HCT116 (cell line): ENCODE measurements at regions not wholly inside any gene's neighbourhood (a gene's known extent, or its start where the extent isn't known, plus 50 kb on each side); places are given as distances from the start of the nearest gene placed in this dataset.

Experiments
- ATAC-seq: fragments of 200-7000 bp; cut with Tn5 transposase; 2 replicates; pipeline ENCODE4 v1.9.1; 2020; ENCODE audit warnings: mild to moderate bottlenecking, moderate library complexity
- BruUV-seq: library from RNA; stranded (reverse); fragments of 400-500 nt; replicated peaks from 2 replicates; lab custom pipeline; 2021; lab: Mats Ljungman, UMichigan
- CTCF ChIA-PET: fragments of 300-600 bp; sonication (Branson Sonifier 250); formaldehyde crosslinking; loops from one replicate; lab custom pipeline; 2021; ENCODE audit warnings: antibody characterized with exemption; lab: Charles Lee
- POLR2A ChIA-PET: fragments of 300-600, 350-600 bp; sonication (Branson Sonifier 250); formaldehyde crosslinking; loops from one replicate; lab custom pipeline; 2021; ENCODE audit warnings: antibody characterized with exemption; lab: Charles Lee
- RAD21 ChIA-PET, 2 experiments: fragments of 300-600 bp; sonication (Branson Sonifier 250); formaldehyde crosslinking; loops; one replicate each; lab custom pipeline; 2023; ENCODE audit warnings: low total read pairs in 2 of 2; ENCODE audit not compliant: uncharacterized antibody in 2 of 2, unreplicated experiment in 2 of 2, low non-redundant PET in 1 of 2; lab: Charles Lee
- DNase-seq: peaks from one replicate; pipeline ENCODE4 v3.0.0-alpha.2; 2010; ENCODE audit warnings: low read depth, low spot score
- H2AFZ ChIP-seq: fragments of 200-600 bp; shearing (Covaris generic), sonication (generic); 2 replicates; pipeline ENCODE4 v1.6.1; 2017; ENCODE audit warnings: low read depth, mixed run types, mixed read lengths, antibody characterized with exemption, low read length; ENCODE audit not compliant: poor library complexity, severe bottlenecking
- H3K27ac ChIP-seq: 2 replicates; pipeline ENCODE4 v1.5.1; 2012; ENCODE audit warnings: low read depth, low read length
- H3K27me3 ChIP-seq: fragments of 200-600 bp; sonication (generic); 2 replicates; pipeline ENCODE4 v1.6.1; 2016; ENCODE audit warnings: mixed run types, low read length, mixed read lengths; ENCODE audit not compliant: insufficient read depth
- H3K36me3 ChIP-seq, 2 experiments: fragments of 200-500 bp in 1 of 2; fragments of 200-600 bp in 1 of 2; sonication (Bioruptor generic) in 1 of 2; sonication (generic) in 1 of 2; 2 replicates each; pipeline versions ENCODE4 v1.5.1 to v1.6.1; 2014 to 2016; ENCODE audit warnings: low read length in 2 of 2, inconsistent platforms in 1 of 2, mixed read lengths in 1 of 2, mixed run types in 1 of 2; ENCODE audit not compliant: insufficient read depth in 2 of 2, control insufficient read depth in 1 of 2
- H3K4me1 ChIP-seq, 2 experiments: fragments of 200-600 bp in 1 of 2; sonication (generic) in 1 of 2; 2 replicates each; pipeline versions ENCODE4 v1.5.1 to v1.6.1; 2012 to 2017; ENCODE audit warnings: low read length in 2 of 2, inconsistent platforms in 1 of 2, mild to moderate bottlenecking in 1 of 2, mixed read lengths in 1 of 2, mixed run types in 1 of 2, moderate library complexity in 1 of 2; ENCODE audit not compliant: insufficient read depth in 2 of 2, control insufficient read depth in 1 of 2
- H3K4me2 ChIP-seq: fragments of 200-600 bp; sonication (generic); 2 replicates; pipeline ENCODE4 v1.6.1; 2017; ENCODE audit warnings: mixed run types, low read length, mixed read lengths
- H3K4me3 ChIP-seq, 2 experiments: fragments of 200-600 bp in 1 of 2; sonication (generic) in 1 of 2; replicated peaks in 1 of 2; 2 replicates each; pipeline ENCODE4 v1.5.1; 2011 to 2016; ENCODE audit warnings: low read length in 2 of 2, control low read depth in 1 of 2, low read depth in 1 of 2, mild to moderate bottlenecking in 1 of 2, mixed read lengths in 1 of 2, mixed run types in 1 of 2
- H3K79me2 ChIP-seq: fragments of 200-600 bp; sonication (generic); 2 replicates; pipeline ENCODE4 v1.6.1; 2017; ENCODE audit warnings: mild to moderate bottlenecking, mixed run types, low read length, moderate library complexity, mixed read lengths; ENCODE audit not compliant: insufficient read depth
- H3K9ac ChIP-seq: fragments of 200-600 bp; sonication (generic); 2 replicates; pipeline ENCODE4 v1.6.1; 2016; ENCODE audit warnings: low read length, mixed read lengths
- H3K9me2 ChIP-seq: fragments of 200-600 bp; sonication (generic), shearing (Covaris generic); 2 replicates; pipeline ENCODE4 v1.6.1; 2017; ENCODE audit warnings: mixed run types, mild to moderate bottlenecking, moderate library complexity; ENCODE audit not compliant: insufficient read depth
- H3K9me3 ChIP-seq, 2 experiments: fragments of 200-500 bp in 1 of 2; fragments of 200-600 bp in 1 of 2; sonication (Bioruptor generic) in 1 of 2; sonication (generic) in 1 of 2; 2 replicates each; pipeline ENCODE4 v1.6.1; 2014 to 2017; ENCODE audit warnings: low read length in 2 of 2, mixed read lengths in 2 of 2, inconsistent platforms in 1 of 2, low read depth in 1 of 2, mild to moderate bottlenecking in 1 of 2, mixed run types in 1 of 2, moderate library complexity in 1 of 2; ENCODE audit not compliant: control insufficient read depth in 1 of 2, insufficient read depth in 1 of 2
- H4K20me1 ChIP-seq: fragments of 200-600 bp; sonication (generic), shearing (Covaris generic); 2 replicates; pipeline ENCODE4 v1.6.1; 2017; ENCODE audit warnings: mixed run types, mild to moderate bottlenecking, moderate library complexity; ENCODE audit not compliant: insufficient read depth
- ATF3 ChIP-seq: IDR thresholded peaks from 2 replicates; pipeline ENCODE4 v1.6.1; 2012
- CBX3 ChIP-seq: IDR thresholded peaks from 2 replicates; pipeline ENCODE4 v1.6.1; 2012; ENCODE audit warnings: low read depth
- CTCF ChIP-seq, 3 experiments: fragments of 200-600 bp in 1 of 3; sonication (generic) in 1 of 3; IDR thresholded peaks in 2 of 3; conservative IDR thresholded peaks in 1 of 3; 2 replicates each; pipeline ENCODE4 v1.5.1; 2012 to 2017; ENCODE audit warnings: low read depth in 2 of 3, low read length in 2 of 3, antibody characterized with exemption in 1 of 3, borderline replicate concordance in 1 of 3, control low read depth in 1 of 3, mild to moderate bottlenecking in 1 of 3, mixed read lengths in 1 of 3, mixed run types in 1 of 3, moderate library complexity in 1 of 3; ENCODE audit not compliant: insufficient read depth in 1 of 3
- EGR1 ChIP-seq: IDR thresholded peaks from 2 replicates; pipeline ENCODE4 v1.6.1; 2012; ENCODE audit warnings: low read depth
- ELF1 ChIP-seq: IDR thresholded peaks from 2 replicates; pipeline ENCODE4 v1.6.1; 2012; ENCODE audit warnings: low read depth, borderline replicate concordance
- EZH2 ChIP-seq: fragments of 200-600 bp; sonication (generic); IDR thresholded peaks from 2 replicates; pipeline ENCODE4 v1.6.1; 2017; ENCODE audit warnings: antibody characterized with exemption, mixed run types
- FOSL1 ChIP-seq: IDR thresholded peaks from 2 replicates; pipeline ENCODE4 v1.6.1; 2012; ENCODE audit warnings: low read depth
- JUND ChIP-seq: IDR thresholded peaks from 2 replicates; pipeline ENCODE4 v1.6.1; 2012
- MAX ChIP-seq: IDR thresholded peaks from 2 replicates; pipeline ENCODE4 v1.6.1; 2012
- POLR2A ChIP-seq: IDR thresholded peaks from 2 replicates; pipeline ENCODE4 v1.7.0; 2011; ENCODE audit warnings: borderline replicate concordance; ENCODE audit not compliant: insufficient read depth, insufficient read length; ENCODE audit errors: extremely low read depth
- POLR2AphosphoS5 ChIP-seq: IDR thresholded peaks from 2 replicates; pipeline ENCODE4 v1.6.1; 2011; ENCODE audit warnings: mild to moderate bottlenecking, low read depth, low read length, moderate library complexity
- RAD21 ChIP-seq: IDR thresholded peaks from 2 replicates; pipeline ENCODE4 v1.6.1; 2012; ENCODE audit warnings: low read depth, mild to moderate bottlenecking
- REST ChIP-seq: IDR thresholded peaks from 2 replicates; pipeline ENCODE4 v1.6.1; 2012; ENCODE audit warnings: low read depth
- SIN3A ChIP-seq: IDR thresholded peaks from 2 replicates; pipeline ENCODE4 v1.6.1; 2012; ENCODE audit warnings: low read depth
- SP1 ChIP-seq: IDR thresholded peaks from 2 replicates; pipeline ENCODE4 v1.6.1; 2012; ENCODE audit warnings: low read depth
- SRF ChIP-seq: IDR thresholded peaks from 2 replicates; pipeline ENCODE4 v1.6.1; 2012; ENCODE audit warnings: low read depth
- TCF7L2 ChIP-seq: IDR thresholded peaks from 2 replicates; pipeline ENCODE4 v1.7.0; 2011; ENCODE audit warnings: borderline replicate concordance, inconsistent platforms; ENCODE audit not compliant: insufficient read depth, insufficient read length; ENCODE audit errors: extremely low read depth
- YY1 ChIP-seq: IDR thresholded peaks from 2 replicates; pipeline ENCODE4 v1.6.1; 2011; ENCODE audit warnings: low read length, low read depth, moderate library complexity, mild to moderate bottlenecking; ENCODE audit not compliant: insufficient replicate concordance; ENCODE audit errors: extremely low read depth
- ZFX ChIP-seq: fragments of 450-650 bp; IDR thresholded peaks from 2 replicates; pipeline ENCODE4 v1.6.1; 2017
- ZNF274 ChIP-seq: fragments of 200-500 bp; sonication (Bioruptor generic); IDR thresholded peaks from 2 replicates; pipeline ENCODE4 v1.6.1; 2014; ENCODE audit warnings: mild to moderate bottlenecking, low read depth, low read length, inconsistent platforms
- intact Hi-C: fragments of 100-400 bp; cut with micrococcal nuclease; formaldehyde crosslinking; loops from 2 replicates; pipeline ENCODE4 v1.10.0; 2022

- Histone ChIP-seq H3K4me2 (peak overlapping the region; percentile 55), H3K27ac (no peak overlapping the region)
- TF ChIP-seq REST (no peak), ZFX (no peak), ATF3 (no peak), SP1 (peak; percentile 31), FOSL1 (peak; percentile 73), SRF (0 out of 2 replicates have a peak, but pooled peaks have one; percentile 36), TCF7L2 (no peak), EZH2 (no peak), ZNF274 (no peak), YY1 (no peak), RAD21 (no peak), CBX3 (peak; percentile 65; the same call in 1 of the 2 replicates), SIN3A (no peak), JUND (peak; percentile 57), CTCF (IDR thresholded peaks at IDR 0.05 in 2 of 3, conservative IDR thresholded peaks at IDR 0.05 in 1 of 3; ENCODE audit: borderline replicate concordance in 1 of 3, insufficient read depth in 1 of 3, low read depth in 2 of 3, low read length in 2 of 3) (no peak), POLR2AphosphoS5 (no peak), POLR2A (no peak), EGR1 (no peak), ELF1 (no peak), MAX (no peak)
These were observed 135.8 kb upstream of the SPON1 start for GRCh38 chr11:13826505-13827278.

More at GRCh38 chr11:13826505-13827278, 135.8 kb upstream of the SPON1 start:
- peaks cover 4 to 10% of the 10 kb centered on the region in 2 experiments for H3K4me1 ChIP-seq
- H3K9me3 ChIP-seq: no peaks in the 10 kb centered on the region
- ChIA-PET RAD21 (no interaction called here), POLR2A (no interaction called here), CTCF (no interaction called here)
- H3K9me2 ChIP-seq: no peaks in the 10 kb centered on the region
- no peak overlapping the region for H3K9ac ChIP-seq
- no peaks in the 10 kb centered on the region for H4K20me1 ChIP-seq
- DNase-seq: no peak
- no TSS peak for BruUV-seq
- intact Hi-C loops: no loop called here
- ATAC-seq: peak; percentile 82
- H3K27me3 ChIP-seq: no peaks in the 10 kb centered on the region
- peak overlapping the region in 1 of 2 experiments; percentile 10; a peak in 1 of 4 replicates for H3K4me3 ChIP-seq
- H2AFZ ChIP-seq: peak overlapping the region; percentile 13
- no peaks in the 10 kb centered on the region; a peak in 1 of 4 replicates for H3K36me3 ChIP-seq
- no peaks in the 10 kb centered on the region for H3K79me2 ChIP-seq
